ENCODE measurements at regions not wholly inside any gene's neighbourhood (a gene's known extent, or its start where the extent isn't known, plus 50 kb on each side); places are given as distances from the start of the nearest gene placed in this dataset.

DNA sequence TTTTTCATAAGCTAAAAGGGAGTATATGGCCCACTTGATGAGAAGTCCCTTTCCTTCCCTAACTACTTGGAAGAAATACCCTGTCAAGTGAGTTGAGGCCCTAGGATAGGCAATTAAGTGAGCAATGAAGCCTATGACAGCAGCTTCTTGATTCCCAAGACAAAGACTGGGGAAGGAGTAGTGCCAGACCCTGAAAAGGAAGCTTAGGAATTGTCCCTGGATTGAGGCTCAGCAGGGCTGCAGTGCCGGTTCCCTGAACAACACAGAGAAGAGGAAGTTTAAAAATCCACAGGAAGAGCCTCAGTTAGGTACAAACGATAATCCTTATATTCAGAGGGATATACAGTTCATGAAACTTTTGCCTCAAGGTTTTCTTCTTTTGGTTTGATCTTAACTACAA, 61.8 kb upstream of the RAD23B start:
- DNase-seq = no peak
- in situ Hi-C loops (cut with HindIII; ENCODE audit: low pct_ligation_motif_present, low pct_unique_long_range_greater_than_20kb, low sequenced_read_pairs) = no loop called here

DNA sequence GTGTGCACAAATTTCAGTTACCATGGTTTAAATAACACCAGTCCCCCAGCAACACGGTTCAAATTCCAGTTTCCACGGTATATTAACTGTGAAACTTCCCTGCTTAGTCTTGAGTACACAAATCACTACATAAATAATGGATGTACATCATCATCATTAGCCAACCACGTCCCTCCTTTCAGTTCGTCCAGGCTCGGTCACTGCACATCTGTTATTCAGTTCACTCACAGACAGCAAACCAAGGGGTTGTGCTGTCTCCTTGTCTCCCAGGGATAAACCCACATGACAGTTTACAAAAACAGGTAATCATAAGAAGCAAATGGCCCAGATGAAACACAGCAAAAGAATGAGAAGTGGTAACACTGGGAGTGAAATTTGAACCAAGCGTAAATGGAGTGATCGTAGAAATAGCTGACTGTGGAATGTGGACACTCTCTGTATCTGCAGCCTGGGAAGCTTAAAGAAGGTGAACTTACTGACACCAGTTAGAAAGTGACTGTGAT, 61.0 kb upstream of the RAD23B start:
- in situ Hi-C loops (cut with HindIII; ENCODE audit: low pct_ligation_motif_present, low pct_unique_long_range_greater_than_20kb, low sequenced_read_pairs) = no loop called here
- DNase-seq = no peak

DNA sequence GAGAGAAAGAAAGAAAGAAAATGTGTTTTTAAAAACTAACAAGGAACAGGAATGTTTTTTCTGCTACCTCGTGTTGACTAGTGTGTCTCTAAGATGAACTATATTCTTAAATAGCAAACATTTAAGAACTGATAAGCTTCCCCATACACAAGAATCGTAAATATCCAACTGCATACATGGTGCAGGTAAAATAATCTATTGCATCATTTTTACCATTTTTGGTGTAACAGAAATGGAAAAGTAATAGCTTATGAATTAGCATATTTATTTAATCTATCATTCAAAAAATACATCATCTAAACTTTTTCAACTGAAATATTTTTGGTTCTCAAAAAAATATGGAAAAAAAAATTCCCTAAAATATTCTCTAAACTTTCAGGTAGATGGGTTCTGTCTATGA, 59.7 kb upstream of the RAD23B start:
- in situ Hi-C loops (cut with HindIII; ENCODE audit: low pct_ligation_motif_present, low pct_unique_long_range_greater_than_20kb, low sequenced_read_pairs) = no loop called here
- DNase-seq = no peak

DNA sequence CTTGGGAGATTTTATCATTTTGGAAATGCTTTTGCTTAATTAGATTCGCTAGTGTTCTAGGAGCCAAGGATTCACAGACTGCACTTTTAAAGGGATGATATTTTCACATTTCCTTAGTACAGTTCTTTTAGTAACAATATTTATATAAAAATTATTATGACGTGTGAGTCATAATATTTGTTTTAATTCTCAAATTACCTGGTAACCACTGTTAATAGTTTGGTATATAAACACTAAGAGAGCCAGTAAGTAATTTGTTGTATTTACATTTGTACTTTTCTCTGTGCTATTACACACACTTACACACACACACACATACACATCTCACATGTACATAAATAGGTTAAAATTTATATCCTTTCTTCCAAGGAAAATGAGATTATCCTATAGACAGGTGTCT, 58.8 kb upstream of the RAD23B start:
- DNase-seq = no peak
- in situ Hi-C loops (cut with HindIII; ENCODE audit: low pct_ligation_motif_present, low pct_unique_long_range_greater_than_20kb, low sequenced_read_pairs) = no loop called here

- in situ Hi-C loops (cut with HindIII; ENCODE audit: low pct_ligation_motif_present, low pct_unique_long_range_greater_than_20kb, low sequenced_read_pairs) = no loop called here
- DNase-seq = no peak
These were observed 56.7 kb upstream of the RAD23B start for GRCh38 chr9:107226421-107226820.

DNA sequence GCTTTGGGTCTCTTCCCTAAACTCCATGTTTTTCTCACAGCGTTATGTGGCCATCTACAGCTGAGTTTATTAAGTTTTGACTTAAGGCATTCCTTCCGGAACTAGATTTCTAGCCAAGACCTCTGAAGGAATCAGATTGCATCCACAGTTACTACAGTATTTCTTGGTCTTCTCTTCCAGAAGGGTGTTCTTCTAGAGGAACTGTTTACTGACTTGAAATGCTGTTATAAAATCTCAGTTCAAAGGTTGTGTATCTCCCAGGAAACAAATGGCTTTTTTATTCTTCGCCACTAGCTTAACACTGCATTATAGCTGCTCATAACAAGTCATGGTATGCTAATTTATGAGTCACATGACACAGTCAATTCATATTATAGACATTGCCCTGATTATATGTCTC, 55.3 kb upstream of the RAD23B start:
- DNase-seq = no peak
- in situ Hi-C loops (cut with HindIII; ENCODE audit: low pct_ligation_motif_present, low pct_unique_long_range_greater_than_20kb, low sequenced_read_pairs) = no loop called here

GRCh38 chr9:107228496-107229039, 54.5 kb upstream of the RAD23B start:
- in situ Hi-C loops (cut with HindIII; ENCODE audit: low pct_ligation_motif_present, low pct_unique_long_range_greater_than_20kb, low sequenced_read_pairs) = no loop called here
- no peak for DNase-seq

GRCh38 chr9:107229241-107229741, 53.8 kb upstream of the RAD23B start:
- in situ Hi-C loops (cut with HindIII; ENCODE audit: low pct_ligation_motif_present, low pct_unique_long_range_greater_than_20kb, low sequenced_read_pairs) = no loop called here

More at GRCh38 chr9:107229241-107229741, 53.8 kb upstream of the RAD23B start:
- no peak for DNase-seq

Measured in ACHN (cell line).